ENCODE measurements at regions not wholly inside any gene's neighbourhood (a gene's known extent, or its start where the extent isn't known, plus 50 kb on each side); places are given as distances from the start of the nearest gene placed in this dataset.

DNA sequence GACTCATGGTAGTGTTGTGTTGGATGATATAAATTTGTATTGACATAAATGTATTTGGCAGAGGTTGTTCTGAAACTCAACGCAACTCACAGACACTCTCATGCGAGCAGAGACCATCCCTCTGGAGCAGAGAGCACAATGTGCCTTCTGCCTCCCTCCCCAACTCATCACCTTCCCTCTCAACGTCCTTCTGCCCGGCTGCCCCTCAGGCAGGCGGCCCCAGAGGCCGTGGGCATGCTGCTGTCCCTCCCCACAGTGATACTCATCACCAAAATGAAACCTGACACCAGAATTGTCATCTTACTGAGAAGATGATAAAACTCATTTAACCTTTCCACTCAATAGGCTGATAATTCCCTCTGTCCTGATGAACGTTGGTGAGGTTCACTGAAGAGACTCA lies 260.6 kb downstream of the ETS1 start:
- no peaks in the 10 kb centered on the region for H3K27me3 ChIP-seq
- no peak for DNase-seq
- H3K4me1 ChIP-seq: no peaks in the 10 kb centered on the region
- H3K36me3 ChIP-seq: no peaks in the 10 kb centered on the region
- no peak overlapping the region for H3K27ac ChIP-seq
- H3K4me3 ChIP-seq: no peak overlapping the region
- H3K9me3 ChIP-seq (replicated peaks): no peaks in the 10 kb centered on the region

DNA sequence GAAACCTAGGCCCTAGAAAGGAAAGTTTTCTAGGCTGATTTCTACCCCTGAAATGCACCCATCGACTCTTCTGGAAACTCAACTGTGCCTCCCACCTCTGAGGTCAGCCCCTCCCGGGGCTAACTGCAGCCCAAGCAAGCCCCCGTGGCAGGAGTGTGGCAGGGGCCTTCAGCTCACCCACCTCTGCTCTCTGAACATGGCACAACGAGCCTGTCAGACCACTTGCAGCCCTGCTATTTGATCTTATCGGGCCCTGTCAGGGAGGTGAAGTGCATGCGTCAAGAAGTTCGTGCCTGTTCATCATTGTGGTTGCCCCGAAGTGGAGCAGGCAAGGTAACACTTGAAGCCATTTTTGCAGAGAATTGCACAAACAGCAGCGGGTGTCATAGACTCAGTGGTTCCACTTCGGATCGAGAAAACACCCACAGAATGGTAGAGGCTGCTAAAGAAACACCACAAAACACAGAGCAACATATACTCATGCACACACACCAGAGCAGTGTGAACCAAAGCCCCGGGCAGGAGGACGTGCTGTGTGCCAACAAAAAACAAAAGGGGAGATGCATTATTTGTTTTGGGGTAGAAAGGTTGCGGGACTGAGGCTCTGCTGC lies 262.7 kb downstream of the ETS1 start:
- Histone ChIP-seq H3K9me3 (replicated peaks) (no peaks in the 10 kb centered on the region), H3K4me1 (no peaks in the 10 kb centered on the region), H3K27me3 (no peaks in the 10 kb centered on the region), H3K4me3 (no peak overlapping the region), H3K36me3 (no peaks in the 10 kb centered on the region), H3K27ac (no peak overlapping the region)
- DNase-seq: no peak

DNA sequence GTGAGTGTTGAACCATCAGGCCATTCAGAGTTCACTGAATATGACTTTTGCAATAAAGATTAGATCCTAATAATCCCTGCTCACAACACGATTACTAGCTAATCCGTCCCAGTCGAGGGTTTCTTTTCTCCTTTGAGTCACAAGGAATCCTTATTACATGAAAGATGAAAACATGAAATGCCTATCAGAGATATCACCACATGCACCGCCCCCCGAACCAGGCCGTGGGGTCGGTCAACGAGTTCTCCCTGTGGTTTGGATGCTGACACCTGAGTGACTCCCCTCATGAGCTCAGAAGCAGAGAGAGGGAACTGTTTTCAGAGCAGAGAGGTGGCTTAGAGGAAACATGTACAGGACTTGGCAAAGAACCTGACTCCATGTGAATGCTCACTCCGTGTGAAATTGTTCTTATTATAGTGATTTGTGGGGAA lies 263.3 kb downstream of the ETS1 start:
- Histone ChIP-seq H3K27me3 (no peaks in the 10 kb centered on the region), H3K27ac (no peak overlapping the region), H3K9me3 (replicated peaks) (no peaks in the 10 kb centered on the region), H3K4me3 (no peak overlapping the region), H3K4me1 (no peaks in the 10 kb centered on the region), H3K36me3 (no peaks in the 10 kb centered on the region)
- DNase-seq: no peak

DNA sequence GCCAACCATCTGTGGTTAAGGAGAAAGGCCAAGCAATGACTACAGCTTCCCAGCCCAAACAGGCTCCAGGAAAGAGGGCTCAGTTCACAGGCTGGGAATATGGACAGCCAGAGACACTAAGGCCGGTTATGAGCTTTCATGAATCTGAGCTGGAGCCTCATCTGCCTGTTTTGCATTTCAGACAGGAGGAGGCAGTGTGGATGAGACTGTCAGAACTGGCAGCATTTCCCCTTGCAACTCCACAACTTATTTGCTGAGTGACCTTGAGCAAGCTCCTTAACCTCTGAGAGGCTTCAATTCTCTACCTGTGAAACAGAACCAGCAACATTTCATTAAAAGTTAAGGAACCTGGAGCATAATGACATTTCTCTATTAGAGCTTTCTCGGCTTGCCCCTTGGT lies 264.0 kb downstream of the ETS1 start:
- no peaks in the 10 kb centered on the region for H3K4me1 ChIP-seq
- H3K27me3 ChIP-seq: no peaks in the 10 kb centered on the region
- DNase-seq: no peak
- H3K9me3 ChIP-seq (replicated peaks): no peaks in the 10 kb centered on the region
- no peaks in the 10 kb centered on the region for H3K36me3 ChIP-seq
- no peak overlapping the region for H3K4me3 ChIP-seq
- no peak overlapping the region for H3K27ac ChIP-seq

DNA sequence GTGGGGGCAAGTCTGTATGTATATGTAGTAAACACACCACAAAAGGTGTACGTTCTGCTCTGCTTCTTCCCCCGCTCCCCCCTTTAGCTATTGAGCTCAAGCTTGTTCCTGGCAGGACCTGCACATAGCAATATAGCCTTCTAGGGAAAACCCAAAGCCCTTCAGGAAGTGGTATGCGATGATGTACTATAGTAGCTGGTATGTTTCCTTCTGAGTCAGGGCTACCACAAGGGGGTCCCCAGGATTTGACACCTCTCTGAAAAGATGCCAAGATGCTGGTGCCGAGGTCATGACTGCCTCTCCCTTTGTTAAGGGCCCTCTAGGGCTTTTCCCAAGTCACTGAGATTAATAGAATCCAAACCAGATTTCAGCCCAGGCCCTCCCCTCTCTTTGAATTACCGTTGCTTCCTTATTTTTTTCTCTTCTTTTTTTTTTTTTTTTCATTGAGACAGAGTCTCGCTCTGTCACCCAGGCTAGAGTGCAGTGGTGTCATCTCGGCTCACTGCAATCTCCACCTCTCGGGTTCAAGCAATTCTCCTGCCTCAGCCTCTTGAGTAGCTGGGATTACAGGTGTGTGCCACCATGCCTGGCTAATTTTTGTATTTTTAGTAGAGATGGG lies 268.4 kb downstream of the ETS1 start:
- H3K4me3 ChIP-seq: no peak overlapping the region
- no peaks in the 10 kb centered on the region for H3K9me3 ChIP-seq (replicated peaks)
- no peak for DNase-seq
- no peaks in the 10 kb centered on the region for H3K27me3 ChIP-seq
- no peaks in the 10 kb centered on the region for H3K4me1 ChIP-seq
- no peaks in the 10 kb centered on the region for H3K36me3 ChIP-seq
- no peak overlapping the region for H3K27ac ChIP-seq

DNA sequence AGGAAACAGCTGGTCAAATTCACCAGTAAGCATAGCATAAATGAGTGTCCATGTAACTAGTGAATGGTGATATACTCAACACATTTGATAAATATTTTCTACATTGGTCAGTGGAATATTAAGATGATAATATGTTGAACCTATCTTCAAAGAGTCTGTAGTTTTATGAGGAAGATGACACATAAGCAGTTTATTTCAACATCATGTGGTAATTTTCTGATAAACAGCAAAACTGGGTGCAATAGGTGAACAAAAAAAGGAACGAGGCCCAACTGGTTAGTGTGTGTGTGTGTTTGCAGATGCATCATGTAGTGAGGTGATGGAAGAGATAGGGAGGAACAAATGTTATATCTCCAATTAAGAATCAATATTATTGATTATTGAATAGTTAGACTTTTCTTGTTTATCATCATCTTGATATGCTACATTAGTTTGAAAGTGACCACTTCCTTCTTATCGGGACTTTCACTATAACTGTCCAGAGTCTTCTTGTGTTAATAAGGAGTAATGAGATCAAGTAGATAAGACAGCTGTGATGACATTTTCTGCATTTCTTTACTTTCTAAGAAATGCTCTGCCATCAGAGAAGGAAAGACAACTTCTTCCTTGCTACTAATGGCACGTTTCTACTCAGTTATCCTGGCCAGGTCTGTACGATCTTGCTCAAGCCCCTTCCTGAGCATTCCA lies 270.7 kb downstream of the ETS1 start:
- no peaks in the 10 kb centered on the region for H3K27me3 ChIP-seq
- H3K36me3 ChIP-seq: no peaks in the 10 kb centered on the region
- no peak for DNase-seq
- H3K27ac ChIP-seq: no peak overlapping the region
- no peaks in the 10 kb centered on the region for H3K4me1 ChIP-seq
- H3K9me3 ChIP-seq (replicated peaks): no peaks in the 10 kb centered on the region
- H3K4me3 ChIP-seq: no peak overlapping the region

DNA sequence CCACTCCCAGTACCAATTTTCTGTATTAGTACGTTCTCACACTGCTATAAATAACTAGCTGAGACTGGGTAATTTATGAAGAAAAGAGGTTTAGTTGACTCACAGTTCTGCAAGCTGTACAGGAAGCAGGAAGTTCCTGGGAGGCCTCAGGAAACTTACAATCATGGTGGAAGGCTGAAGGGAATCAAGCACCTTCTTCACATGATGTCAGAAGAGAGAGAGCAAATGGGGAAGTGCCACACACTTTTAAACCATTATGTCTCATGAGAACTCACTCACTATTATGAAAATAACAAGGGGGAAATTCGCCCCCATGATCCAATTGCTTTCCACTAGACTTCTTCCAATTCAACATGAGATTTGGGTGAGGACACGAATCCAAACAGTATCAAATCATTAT lies 271.4 kb downstream of the ETS1 start:
- H3K27me3 ChIP-seq: no peaks in the 10 kb centered on the region
- H3K4me1 ChIP-seq: peaks cover 6% of the 10 kb centered on the region
- H3K36me3 ChIP-seq: no peaks in the 10 kb centered on the region
- H3K9me3 ChIP-seq (replicated peaks): no peaks in the 10 kb centered on the region
- H3K27ac ChIP-seq: no peak overlapping the region
- H3K4me3 ChIP-seq: no peak overlapping the region
- no peak for DNase-seq

DNA sequence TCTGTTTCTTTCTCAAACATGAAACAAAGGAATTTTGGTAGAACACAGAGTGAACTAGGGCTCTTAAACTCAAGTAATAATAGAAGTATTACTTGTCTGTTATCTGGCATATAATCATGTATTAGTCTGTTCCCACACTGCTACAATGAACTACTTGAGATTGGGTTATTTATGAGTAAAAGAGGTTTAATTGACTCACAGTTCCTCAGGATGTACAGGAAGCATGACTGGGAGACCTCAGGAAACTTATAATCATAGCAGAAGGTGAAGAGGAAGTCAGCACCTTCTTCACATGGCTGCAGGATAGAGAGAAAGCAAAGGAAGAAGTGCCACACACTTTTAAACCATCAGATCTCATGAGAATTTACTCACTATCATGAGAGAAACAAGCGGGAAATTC lies 273.4 kb downstream of the ETS1 start:
- no peaks in the 10 kb centered on the region for H3K9me3 ChIP-seq (replicated peaks)
- H3K4me1 ChIP-seq: peaks cover 18% of the 10 kb centered on the region
- no peak overlapping the region for H3K4me3 ChIP-seq
- no peak overlapping the region for H3K27ac ChIP-seq
- H3K36me3 ChIP-seq: no peaks in the 10 kb centered on the region
- DNase-seq: no peak
- no peaks in the 10 kb centered on the region for H3K27me3 ChIP-seq

DNA sequence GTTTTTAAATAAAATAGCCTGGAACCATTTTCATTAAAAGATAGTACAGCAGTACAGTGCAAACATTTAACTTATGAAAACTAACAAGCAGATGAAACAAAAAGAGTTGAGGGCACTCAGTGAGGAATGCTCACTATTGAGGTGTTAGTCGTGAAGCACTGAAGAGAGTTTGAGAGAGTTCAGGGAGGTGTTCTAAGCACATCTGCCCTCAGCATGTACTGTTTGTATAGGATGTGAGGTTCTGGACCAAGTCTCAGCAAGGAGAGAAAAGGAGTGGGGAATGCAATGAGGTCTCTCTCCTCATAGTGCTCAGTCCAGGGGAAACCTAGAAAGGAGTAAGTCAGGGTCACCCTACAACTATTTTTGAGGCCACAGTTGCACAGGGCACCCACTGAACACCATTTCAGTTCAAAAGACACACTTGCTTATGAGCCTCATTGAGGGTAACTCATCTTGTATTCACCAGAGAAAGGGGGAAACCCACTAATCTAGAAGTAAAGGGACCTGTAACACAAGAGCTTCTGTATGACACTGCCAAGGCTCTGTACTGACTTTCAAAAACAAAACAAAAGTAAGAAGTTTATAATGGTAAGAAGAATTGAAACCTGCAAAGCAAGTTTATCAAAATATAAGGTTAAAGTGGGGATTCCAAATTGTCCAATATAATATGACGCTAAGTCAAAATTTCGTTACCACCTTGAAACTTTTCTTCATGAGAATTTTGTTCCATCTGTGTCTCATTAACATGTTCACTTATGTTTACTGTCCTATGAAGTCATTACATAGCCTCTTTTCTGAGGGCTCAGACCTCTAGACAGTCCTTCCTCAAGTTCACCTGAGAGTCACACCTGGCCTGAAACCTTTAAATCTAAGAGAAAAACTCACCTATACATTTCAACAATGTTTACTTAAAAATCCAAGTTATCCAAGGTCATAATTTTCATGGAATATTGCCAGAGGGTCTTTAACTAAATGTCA lies 275.3 kb downstream of the ETS1 start:
- H3K9me3 ChIP-seq (replicated peaks): no peaks in the 10 kb centered on the region
- DNase-seq: no peak
- H3K36me3 ChIP-seq: no peaks in the 10 kb centered on the region
- H3K27ac ChIP-seq: no peak overlapping the region
- no peaks in the 10 kb centered on the region for H3K27me3 ChIP-seq
- H3K4me3 ChIP-seq: no peak overlapping the region
- H3K4me1 ChIP-seq: peaks cover 18% of the 10 kb centered on the region

DNA sequence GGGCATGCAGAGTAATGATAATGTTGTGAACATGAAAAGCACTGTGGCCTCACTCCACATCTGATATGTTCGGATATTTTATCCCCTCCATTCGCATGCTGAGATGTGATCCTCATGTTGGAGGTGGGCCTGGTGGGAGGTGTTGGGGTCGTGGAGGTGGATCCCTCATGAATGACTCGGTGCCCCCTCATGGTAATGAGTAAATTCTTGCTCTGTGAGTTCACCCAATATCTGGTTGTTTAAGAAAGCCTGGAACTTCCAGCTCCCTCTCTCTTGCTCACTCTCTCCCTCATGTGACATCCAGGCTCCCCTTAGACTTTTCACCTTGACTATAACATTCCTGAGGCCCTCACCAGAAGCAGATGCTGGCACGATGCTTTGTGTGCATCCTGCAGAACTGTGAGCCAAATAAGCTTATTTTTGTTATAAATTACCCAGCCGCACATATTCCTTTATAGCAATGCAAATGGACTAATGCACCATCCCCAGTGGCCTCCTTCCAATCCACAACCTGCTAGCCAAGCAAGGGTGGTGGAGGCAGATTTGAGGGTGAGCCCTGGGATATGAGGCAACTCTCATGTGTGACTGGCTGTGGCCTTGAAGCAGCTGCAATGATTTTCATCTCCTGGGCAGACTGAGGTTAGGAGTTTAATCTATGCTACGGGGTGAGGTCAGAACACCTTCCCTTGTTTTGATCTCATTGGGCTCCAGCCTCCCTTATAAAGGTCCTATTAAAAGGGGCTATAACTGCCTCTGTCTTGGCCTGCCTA lies 276.5 kb downstream of the ETS1 start:
- peaks cover 18% of the 10 kb centered on the region for H3K4me1 ChIP-seq
- 0 out of 2 replicates have a peak overlapping the region, but pooled peaks have one; percentile 3 for H3K27ac ChIP-seq
- DNase-seq: peak; percentile 19 to 43
- no peaks in the 10 kb centered on the region for H3K36me3 ChIP-seq
- no peak overlapping the region for H3K4me3 ChIP-seq
- H3K27me3 ChIP-seq: no peaks in the 10 kb centered on the region
- H3K9me3 ChIP-seq (replicated peaks): no peaks in the 10 kb centered on the region

DNA sequence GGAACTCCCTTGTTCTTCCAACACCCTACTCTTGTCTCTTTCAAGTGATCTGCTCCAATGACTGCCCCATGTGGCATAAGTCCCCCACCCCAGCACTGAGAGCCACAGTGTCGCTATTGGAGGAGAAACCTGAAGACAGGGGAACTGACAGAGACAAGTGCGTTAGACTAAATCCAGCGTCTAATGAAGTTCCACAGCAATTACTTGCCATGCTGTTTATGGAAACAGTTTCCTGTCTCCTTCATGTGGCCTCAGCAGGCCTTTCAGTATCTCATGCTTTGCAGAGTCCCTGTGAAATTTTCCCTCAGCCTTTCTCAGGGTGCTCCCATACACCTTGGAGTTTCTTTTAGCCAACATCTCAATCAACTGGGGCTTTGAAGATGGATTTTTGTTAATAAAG lies 277.4 kb downstream of the ETS1 start:
- no peaks in the 10 kb centered on the region for H3K9me3 ChIP-seq (replicated peaks)
- H3K4me3 ChIP-seq: no peak overlapping the region
- peak in 1 of 2 experiments; percentile 58 for DNase-seq
- peaks cover 18% of the 10 kb centered on the region for H3K4me1 ChIP-seq
- no peaks in the 10 kb centered on the region for H3K27me3 ChIP-seq
- H3K27ac ChIP-seq: no peak overlapping the region
- H3K36me3 ChIP-seq: no peaks in the 10 kb centered on the region

DNA sequence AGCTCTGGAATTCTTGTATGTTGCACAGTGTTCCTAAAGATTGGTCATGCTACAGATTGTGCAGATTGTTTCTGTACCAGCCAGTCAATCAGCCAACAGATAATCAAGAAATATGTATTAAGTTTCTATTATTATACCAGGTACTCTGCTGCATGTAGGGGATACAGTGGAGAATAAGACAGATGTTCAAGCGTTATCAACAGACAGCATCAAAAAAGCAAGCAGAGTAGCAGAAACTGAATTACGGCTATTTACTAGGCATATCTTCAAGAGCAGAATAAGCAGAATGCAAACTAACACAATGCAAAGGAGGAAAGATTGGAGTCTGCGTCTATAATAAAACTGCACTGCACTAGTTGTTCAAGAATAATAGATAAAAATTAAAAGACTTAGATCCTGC lies 278.6 kb downstream of the ETS1 start:
- H3K9me3 ChIP-seq (replicated peaks): no peaks in the 10 kb centered on the region
- H3K4me3 ChIP-seq: no peak overlapping the region
- DNase-seq: no peak
- H3K4me1 ChIP-seq: peaks cover 18% of the 10 kb centered on the region
- H3K36me3 ChIP-seq: no peaks in the 10 kb centered on the region
- H3K27ac ChIP-seq: no peak overlapping the region
- H3K27me3 ChIP-seq: no peaks in the 10 kb centered on the region

DNA sequence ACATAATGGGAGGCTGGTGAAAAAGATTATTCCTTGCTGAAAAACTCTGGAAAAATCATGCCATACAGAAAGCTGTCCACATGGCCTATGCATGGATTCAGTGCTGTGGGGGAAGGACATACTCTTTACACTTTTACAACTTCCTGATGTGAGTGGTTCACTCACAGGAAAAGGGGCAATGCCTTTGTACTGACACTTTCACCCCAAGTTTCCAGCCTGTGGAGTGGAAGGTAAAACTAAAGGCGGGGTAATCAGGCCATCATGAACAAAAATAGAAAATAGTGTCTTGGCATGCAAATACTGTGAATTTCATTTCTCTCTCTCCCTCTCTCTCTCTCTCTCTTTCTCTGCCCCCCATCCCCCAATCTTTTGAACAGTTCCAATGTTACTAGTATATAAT lies 281.8 kb downstream of the ETS1 start:
- no peak for DNase-seq
- H3K9me3 ChIP-seq (replicated peaks): no peaks in the 10 kb centered on the region
- H3K27ac ChIP-seq: no peak overlapping the region
- no peak overlapping the region for H3K4me3 ChIP-seq
- H3K4me1 ChIP-seq: peaks cover 36% of the 10 kb centered on the region
- H3K27me3 ChIP-seq: no peaks in the 10 kb centered on the region
- no peaks in the 10 kb centered on the region for H3K36me3 ChIP-seq

All from SJCRH30 (cell line).